Breast epithelium (tissue), 4 donors: ENCODE measurements at regions not wholly inside any gene's neighbourhood (a gene's known extent, or its start where the extent isn't known, plus 50 kb on each side); places are given as distances from the start of the nearest gene placed in this dataset.
"Not testable (repeated sequence)": the region's sequence is repeated elsewhere in the genome, so short reads cannot be mapped to it uniquely, and the experiment has no call there.

Experiments
- DNase-seq, 2 donors: peaks; one replicate each; pipeline ENCODE4 v3.0.0-alpha.2; 2019; ENCODE audit warnings: low spot score in 2 of 2
- H3K27ac ChIP-seq, 2 donors: fragments of 200-600 bp; sonication (generic) in 1 of 2; one replicate each; pipeline ENCODE4 v1.5.1; 2016 to 2019; ENCODE audit warnings: mild to moderate bottlenecking in 1 of 2
- H3K27me3 ChIP-seq, 2 donors: fragments of 200-600 bp; sonication (generic) in 1 of 2; one replicate each; pipeline versions ENCODE4 v1.5.1 to v1.6.0; 2017 to 2019; ENCODE audit warnings: control low read depth in 1 of 2, mild to moderate bottlenecking in 1 of 2
- H3K36me3 ChIP-seq: fragments of 200-600 bp; one replicate; pipeline ENCODE4 v1.5.1; 2019
- H3K4me1 ChIP-seq, 2 donors: fragments of 200-600 bp; sonication (generic); one replicate each; pipeline ENCODE4 v1.5.1; 2016 to 2019; ENCODE audit warnings: control low read depth in 1 of 2
- H3K4me3 ChIP-seq, 3 donors: fragments of 200-600 bp; sonication (generic); 1 replicate in 2 of 3; 2 replicates in 1 of 3; pipeline ENCODE4 v1.5.1; 2016 to 2019; ENCODE audit warnings: mild to moderate bottlenecking in 3 of 3, moderate library complexity in 2 of 3
- H3K9me3 ChIP-seq, 2 donors: fragments of 200-600 bp; sonication (generic) in 1 of 2; one replicate each; pipeline ENCODE4 v1.5.1; 2016 to 2019; ENCODE audit warnings: control low read depth in 1 of 2
- CTCF ChIP-seq, 3 donors: fragments of 450-650 bp; IDR thresholded peaks; one replicate each; pipeline ENCODE4 v1.5.1; 2016 to 2017; ENCODE audit warnings: antibody characterized with exemption in 3 of 3, mild to moderate bottlenecking in 3 of 3, moderate library complexity in 3 of 3
- POLR2A ChIP-seq: fragments of 450-650 bp; IDR thresholded peaks from one replicate; pipeline ENCODE4 v1.6.1; 2016; ENCODE audit warnings: antibody characterized with exemption, mild to moderate bottlenecking, moderate library complexity
- POLR2AphosphoS5 ChIP-seq, 3 donors: sonication (generic); formaldehyde crosslinking; IDR thresholded peaks; one replicate each; pipeline ENCODE4 v1.6.1; 2017; ENCODE audit warnings: antibody characterized with exemption in 3 of 3
- intact Hi-C: fragments of 100-400 bp; cut with DNase I; formaldehyde crosslinking; loops from one replicate; pipeline ENCODE4 v1.15.1; 2023; ENCODE audit warnings: low total_unique reads

GRCh38 chr14:106610691-106611090 is 1084.3 kb downstream of the TMEM121 start:
- peaks cover 0 to 14% of the 10 kb centered on the region in 2 donors for H3K27me3 ChIP-seq
- intact Hi-C loops: no loop called here
- TF ChIP-seq POLR2AphosphoS5 (IDR thresholded peaks at IDR 0.05) (no peak), POLR2A (no peak)
- no peaks in the 10 kb centered on the region for H3K9me3 ChIP-seq
- DNase-seq: no peak
- no peak overlapping the region for H3K4me3 ChIP-seq
- no peak overlapping the region for H3K27ac ChIP-seq
- no peaks in the 10 kb centered on the region for H3K4me1 ChIP-seq
- no peaks in the 10 kb centered on the region for H3K36me3 ChIP-seq

- H3K4me3 ChIP-seq: no peak overlapping the region
- H3K9me3 ChIP-seq: no peaks in the 10 kb centered on the region
- H3K36me3 ChIP-seq: no peaks in the 10 kb centered on the region
- no peak for TF ChIP-seq CTCF (IDR thresholded peaks at IDR 0.05)
- no peak for TF ChIP-seq POLR2A
- no peak for TF ChIP-seq POLR2AphosphoS5 (IDR thresholded peaks at IDR 0.05)
- no peak overlapping the region for H3K27ac ChIP-seq
- peaks cover 0 to 9% of the 10 kb centered on the region in 2 donors for H3K27me3 ChIP-seq
- no peak for DNase-seq
- intact Hi-C loops: no loop called here
- H3K4me1 ChIP-seq: no peaks in the 10 kb centered on the region
These were observed 1086.9 kb downstream of the TMEM121 start for GRCh38 chr14:106613256-106613655.

- H3K9me3 ChIP-seq, H3K27me3 ChIP-seq, H3K36me3 ChIP-seq, H3K27ac ChIP-seq, H3K4me3 ChIP-seq, DNase-seq, intact Hi-C loops, H3K4me1 ChIP-seq: not testable (repeated sequence)
These were observed 1092.1 kb downstream of the TMEM121 start for GRCh38 chr14:106618471-106618951.

- intact Hi-C loops: no loop called here
These were observed 1093.2 kb downstream of the TMEM121 start for GRCh38 chr14:106619606-106620005.

GRCh38 chr14:106620368-106620767 is 1094.0 kb downstream of the TMEM121 start:
- Histone ChIP-seq H3K4me3 (no peak overlapping the region), H3K27ac (no peak overlapping the region), H3K36me3 (no peaks in the 10 kb centered on the region), H3K4me1 (no peaks in the 10 kb centered on the region), H3K27me3 (peaks cover 0 to 9% of the 10 kb centered on the region in 2 donors), H3K9me3 (no peaks in the 10 kb centered on the region)
- TF ChIP-seq CTCF (IDR thresholded peaks at IDR 0.05) (no peak), POLR2AphosphoS5 (IDR thresholded peaks at IDR 0.05) (no peak), POLR2A (no peak)
- no peak for DNase-seq
- intact Hi-C loops: no loop called here

More at GRCh38 chr14:106619606-106620005, 1093.2 kb downstream of the TMEM121 start:
- no peaks in the 10 kb centered on the region for H3K36me3 ChIP-seq
- no peak overlapping the region for H3K4me3 ChIP-seq
- H3K9me3 ChIP-seq: no peaks in the 10 kb centered on the region
- peaks cover 0 to 7% of the 10 kb centered on the region in 2 donors for H3K27me3 ChIP-seq
- TF ChIP-seq POLR2AphosphoS5 (IDR thresholded peaks at IDR 0.05) (no peak), CTCF (IDR thresholded peaks at IDR 0.05) (no peak), POLR2A (no peak)
- no peaks in the 10 kb centered on the region for H3K4me1 ChIP-seq
- no peak overlapping the region for H3K27ac ChIP-seq
- no peak for DNase-seq

- H3K4me3 ChIP-seq: no peak overlapping the region
These were observed 1095.9 kb downstream of the TMEM121 start for GRCh38 chr14:106622200-106622745.

More at GRCh38 chr14:106622200-106622745, 1095.9 kb downstream of the TMEM121 start:
- Histone ChIP-seq H3K4me1 (no peaks in the 10 kb centered on the region), H3K27ac (no peak overlapping the region), H3K27me3 (peaks cover 0 to 11% of the 10 kb centered on the region in 2 donors), H3K9me3 (no peaks in the 10 kb centered on the region), H3K36me3 (no peaks in the 10 kb centered on the region)
- TF ChIP-seq POLR2AphosphoS5 (IDR thresholded peaks at IDR 0.05) (no peak), CTCF (IDR thresholded peaks at IDR 0.05) (no peak), POLR2A (no peak)
- no peak for DNase-seq
- intact Hi-C loops: no loop called here
